Activated CD4-positive, alpha-beta T cell treated with anti-CD3 and anti-CD28 coated beads, Interleukin-2, amount 50 U/mL, for 16 hours (primary cell): ENCODE measurements at regions not wholly inside any gene's neighbourhood (a gene's known extent, or its start where the extent isn't known, plus 50 kb on each side); places are given as distances from the start of the nearest gene placed in this dataset.

Source experiments
- DNase-seq: peaks from one replicate; pipeline ENCODE4 v3.0.0-alpha.2; 2020

GRCh38 chr4:157942017-157942416 is 230.8 kb downstream of the GASK1B start:
- DNase-seq, result no peak

- no peak for DNase-seq
Measured at GRCh38 chr4:157934151-157934550, 238.7 kb downstream of the GASK1B start.

GRCh38 chr4:157932936-157933335 is 239.9 kb downstream of the GASK1B start:
- DNase-seq, result no peak

GRCh38 chr4:157929486-157929885 is 243.3 kb downstream of the GASK1B start:
- no peak for DNase-seq

GRCh38 chr4:157918036-157918832 is 254.6 kb downstream of the GASK1B start:
- DNase-seq, result no peak

GRCh38 chr4:157912212-157912611 is 260.6 kb downstream of the GASK1B start:
- no peak for DNase-seq

- no peak for DNase-seq
Measured at GRCh38 chr4:157911662-157912061, 261.2 kb downstream of the GASK1B start.

GRCh38 chr4:157908691-157909090 is 264.1 kb downstream of the GASK1B start:
- DNase-seq, result no peak

- no peak for DNase-seq
Measured at GRCh38 chr4:157908031-157908430, 264.8 kb downstream of the GASK1B start.

- DNase-seq, result no peak
Measured at GRCh38 chr4:157907226-157907946, 265.4 kb downstream of the GASK1B start.

- no peak for DNase-seq
Measured at GRCh38 chr4:157898836-157899605, 273.8 kb downstream of the GASK1B start.

- no peak for DNase-seq
Measured at GRCh38 chr4:157897855-157898370, 274.9 kb downstream of the GASK1B start.

GRCh38 chr4:157896726-157897125 is 276.1 kb downstream of the GASK1B start:
- no peak for DNase-seq

- no peak for DNase-seq
Measured at GRCh38 chr4:157895205-157895604, 277.6 kb downstream of the GASK1B start.

- DNase-seq, result no peak
Measured at GRCh38 chr4:157889788-157890187, 283.0 kb downstream of the GASK1B start.

GRCh38 chr4:157888281-157888680 is 284.5 kb downstream of the GASK1B start:
- no peak for DNase-seq

GRCh38 chr4:157887316-157887715 is 285.5 kb downstream of the GASK1B start:
- no peak for DNase-seq

GRCh38 chr4:157886645-157887044 is 286.2 kb downstream of the GASK1B start:
- DNase-seq, result no peak

- DNase-seq, result no peak
Measured at GRCh38 chr4:157885811-157886210, 287.0 kb downstream of the GASK1B start.

- DNase-seq, result no peak
Measured at GRCh38 chr4:157882901-157883300, 289.9 kb downstream of the GASK1B start.

- DNase-seq, result no peak
Measured at GRCh38 chr4:157880761-157881160, 292.1 kb downstream of the GASK1B start.

- no peak for DNase-seq
Measured at GRCh38 chr4:157854819-157855218, 318.0 kb downstream of the GASK1B start.

- DNase-seq, result no peak
Measured at GRCh38 chr4:157840648-157841047, 332.2 kb downstream of the GASK1B start.
